ENCODE measurements at regions not wholly inside any gene's neighbourhood (a gene's known extent, or its start where the extent isn't known, plus 50 kb on each side); places are given as distances from the start of the nearest gene placed in this dataset.
"Not testable (repeated sequence)": the region's sequence is repeated elsewhere in the genome, so short reads cannot be mapped to it uniquely, and the experiment has no call there.

DNA sequence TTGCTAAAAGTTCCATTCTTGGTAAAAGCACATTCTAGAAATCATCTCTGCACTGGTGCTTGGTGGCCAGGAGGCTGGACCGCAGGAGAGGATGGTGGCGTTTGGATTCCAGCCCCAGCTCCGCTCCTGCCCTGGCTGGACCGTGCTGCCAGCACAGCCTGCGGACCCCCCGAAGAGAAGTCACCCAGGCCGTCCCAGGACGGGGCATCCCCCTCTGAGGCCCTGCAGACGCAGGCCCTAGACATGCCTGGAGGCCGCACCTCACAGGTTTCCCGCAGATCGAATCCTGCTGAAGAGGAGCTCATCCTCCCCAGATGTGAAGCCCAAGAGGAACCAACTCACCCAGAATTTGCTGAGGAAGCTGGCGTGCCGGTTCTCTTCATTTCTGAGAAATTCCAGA, 159.0 kb downstream of the TEX29 start:
- FAIRE-seq = no peak

DNA sequence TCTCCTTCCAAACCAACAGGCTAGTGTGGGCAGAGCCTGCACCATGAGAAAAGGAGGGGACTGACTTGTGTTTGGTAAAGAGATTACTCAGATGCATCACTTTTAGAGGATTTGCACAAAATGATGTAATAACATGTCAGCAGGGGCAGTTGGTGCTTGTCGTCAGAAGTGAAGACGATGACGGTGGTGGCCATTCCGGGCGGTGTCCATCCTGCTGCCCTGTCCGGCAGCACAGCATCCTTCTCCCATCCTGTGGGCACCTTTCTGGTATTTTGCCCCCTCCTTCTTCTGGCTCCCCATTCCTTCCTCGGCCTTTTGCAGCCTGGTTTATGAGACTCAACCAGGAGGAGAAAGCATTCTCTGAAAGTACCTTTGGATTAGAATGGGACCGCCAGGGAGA, 160.1 kb downstream of the TEX29 start:
- no peak for FAIRE-seq

GRCh38 chr13:111480976-111481375, 160.5 kb downstream of the TEX29 start:
- FAIRE-seq = no peak

DNA sequence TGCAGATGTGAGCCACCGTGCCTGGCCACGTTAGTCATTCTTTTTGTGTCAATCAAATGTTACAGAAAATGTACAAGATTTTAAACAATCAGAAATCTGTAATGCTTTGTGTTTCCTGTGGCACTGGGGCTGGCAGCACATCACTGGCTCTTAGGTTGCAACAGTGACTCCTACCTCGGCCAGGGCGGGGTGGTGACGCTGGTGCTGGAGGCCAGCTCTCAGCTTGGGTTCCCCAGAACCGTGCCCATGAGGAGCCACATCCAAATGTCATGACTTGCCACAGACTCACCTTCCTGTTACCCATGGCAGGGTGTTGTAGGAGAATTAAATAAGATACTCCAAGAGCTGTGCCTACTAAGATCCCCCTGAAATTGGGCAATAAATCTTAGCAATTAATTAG, 161.7 kb downstream of the TEX29 start:
- no peak for FAIRE-seq

DNA sequence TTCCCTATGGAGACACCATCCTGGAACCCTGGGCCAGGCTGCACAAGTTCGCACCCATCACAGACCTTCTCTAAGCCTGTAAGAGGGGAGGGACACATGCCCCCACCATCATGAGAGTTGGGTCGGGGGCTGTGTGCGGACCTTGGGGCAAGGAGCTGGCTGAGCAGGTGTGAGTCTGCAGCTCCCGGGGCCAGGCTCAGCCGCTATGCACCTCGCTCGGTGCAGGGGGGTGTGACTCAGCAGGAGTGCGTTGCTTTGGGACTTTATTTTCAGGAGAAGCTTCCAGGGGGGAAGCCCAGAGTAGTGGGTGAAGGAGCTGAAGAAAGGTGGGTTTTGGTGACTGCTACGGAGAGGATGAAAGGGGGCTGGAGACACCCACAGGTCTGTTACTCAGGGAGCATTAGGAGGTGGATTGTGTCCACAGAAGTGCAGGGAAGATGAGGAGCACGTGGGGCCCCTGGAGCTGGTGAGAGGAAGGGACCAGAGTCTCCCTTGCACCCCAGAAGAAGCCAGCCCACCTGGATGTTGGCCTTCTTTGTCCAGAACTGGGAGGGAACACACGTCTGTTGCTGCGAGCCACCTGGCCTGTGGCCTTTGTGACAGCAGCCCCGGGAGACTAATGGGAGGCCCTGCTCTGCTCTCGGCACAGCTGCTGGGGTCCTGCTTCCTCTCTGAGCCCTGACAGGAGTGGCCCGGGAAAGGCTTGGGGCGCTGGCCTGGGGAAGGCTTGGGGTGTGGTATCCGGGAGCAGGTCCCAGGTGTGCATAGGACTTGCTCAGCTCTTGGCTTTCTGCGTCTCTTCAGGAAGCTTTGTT, 162.6 kb downstream of the TEX29 start:
- no peak for FAIRE-seq

DNA sequence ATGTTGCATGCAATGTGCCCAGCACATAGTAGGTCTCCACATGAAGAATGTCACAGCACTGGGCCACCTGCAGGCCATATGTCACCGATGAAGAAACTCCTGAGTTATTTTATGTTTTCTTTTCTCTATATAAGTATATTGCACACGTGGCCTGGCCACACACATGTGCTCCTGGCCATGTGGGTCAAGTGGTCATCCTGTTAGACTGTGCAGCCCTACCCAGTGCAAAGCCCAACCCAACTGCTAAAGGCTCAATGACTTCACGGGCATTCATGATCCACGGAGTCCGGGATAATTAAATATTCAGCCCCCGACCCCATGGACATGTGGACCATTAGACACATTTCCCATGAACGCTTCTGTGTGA, 163.2 kb downstream of the TEX29 start:
- no peak for FAIRE-seq

GRCh38 chr13:111484141-111484925, 163.9 kb downstream of the TEX29 start:
- FAIRE-seq = no peak

- no peak for FAIRE-seq
Observed at GRCh38 chr13:111484959-111485358, 164.5 kb downstream of the TEX29 start.

GRCh38 chr13:111485491-111486250, 165.2 kb downstream of the TEX29 start:
- no peak for FAIRE-seq

DNA sequence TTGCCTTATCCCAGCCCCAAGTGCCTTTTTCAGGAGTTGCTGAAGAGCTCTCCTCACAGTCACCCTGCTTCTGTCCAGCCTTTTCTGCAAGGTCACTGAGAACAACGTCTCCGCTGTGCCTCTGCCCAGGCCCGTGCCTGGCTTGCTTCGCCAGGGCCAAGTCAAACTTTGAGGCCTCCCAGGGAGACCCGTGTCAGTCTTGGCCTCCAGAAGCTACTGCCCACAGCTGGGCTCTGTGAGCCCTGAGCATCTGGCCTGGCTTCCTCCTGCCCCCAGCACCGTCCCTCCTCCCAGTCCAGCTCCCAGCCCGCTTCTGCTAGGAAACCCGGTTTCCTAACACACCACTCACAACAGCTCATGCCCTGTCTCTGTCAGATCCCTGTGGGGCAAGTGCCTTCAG, 165.9 kb downstream of the TEX29 start:
- FAIRE-seq = no peak

DNA sequence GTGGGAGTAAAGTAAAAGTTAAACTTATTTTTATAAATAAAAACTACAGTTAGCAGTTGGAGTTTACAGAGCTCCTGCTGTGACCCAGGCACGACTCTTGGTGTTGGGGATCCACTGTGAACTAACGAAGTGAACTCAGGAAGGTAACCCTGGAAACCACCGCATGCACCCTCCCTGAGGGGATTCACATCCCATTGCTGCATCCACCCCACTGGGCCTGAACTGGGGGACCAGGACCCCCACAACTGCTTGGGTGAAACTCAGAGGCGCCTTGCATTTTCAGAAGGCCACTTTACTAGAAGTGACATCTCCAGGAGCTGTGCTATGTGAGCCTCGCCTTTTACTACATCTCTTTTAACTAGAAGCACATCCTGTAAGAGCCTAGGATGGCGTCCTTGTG, 166.4 kb downstream of the TEX29 start:
- FAIRE-seq = no peak

DNA sequence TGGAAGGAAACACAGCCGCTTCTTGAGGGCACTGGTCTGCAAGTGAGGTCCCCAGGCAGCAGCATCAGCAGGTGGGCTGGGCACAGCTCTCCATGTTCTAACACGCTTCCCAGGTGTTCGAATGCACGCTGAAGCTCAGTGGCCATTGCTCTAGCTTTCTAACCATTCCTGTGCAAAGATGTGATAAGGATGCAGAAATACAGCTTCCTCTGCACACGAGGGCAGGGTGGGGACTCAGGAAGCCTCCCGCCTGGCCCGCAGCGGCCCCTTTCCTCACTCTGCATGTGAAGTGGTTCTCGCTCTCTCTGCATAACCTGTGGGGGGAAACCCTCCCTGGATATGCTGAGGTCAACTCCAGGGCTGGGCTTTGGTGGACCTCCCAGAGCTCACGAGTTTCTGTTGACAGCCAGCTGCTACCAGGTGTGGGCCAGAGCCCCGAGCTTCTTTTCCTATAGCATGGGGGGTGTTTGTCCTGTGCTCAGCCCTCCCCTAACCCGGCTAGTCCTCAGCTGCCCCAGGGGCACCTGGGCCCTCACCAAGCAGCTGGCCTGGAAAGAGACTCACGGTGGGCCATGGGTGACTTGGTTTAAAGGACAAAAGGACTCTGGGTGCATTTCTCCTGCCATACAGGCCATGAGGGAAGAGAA, 168.2 kb downstream of the TEX29 start:
- no peak for FAIRE-seq

DNA sequence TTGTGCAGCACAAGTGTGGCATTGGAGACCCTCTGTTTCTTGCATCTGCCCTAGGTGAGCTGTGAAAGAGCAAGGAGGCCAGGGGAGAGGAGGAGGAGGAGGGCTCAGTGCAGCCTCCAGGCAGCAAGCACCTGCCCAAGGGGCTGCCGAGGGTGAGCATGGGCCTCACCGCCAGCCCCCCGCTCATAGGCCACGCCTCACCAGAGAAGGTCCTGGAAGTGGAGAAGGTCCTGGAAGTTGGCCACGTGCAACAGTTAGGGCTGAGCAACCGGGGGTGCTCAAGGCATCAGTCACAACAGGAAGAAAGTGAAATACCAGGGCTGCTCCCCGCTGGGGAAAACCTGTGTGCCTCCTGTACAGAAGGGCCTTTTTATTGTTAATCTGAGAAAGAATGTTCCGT, 168.9 kb downstream of the TEX29 start:
- FAIRE-seq = no peak

- no peak for FAIRE-seq
Observed at GRCh38 chr13:111490611-111491010, 170.2 kb downstream of the TEX29 start.

GRCh38 chr13:111491021-111491420, 170.6 kb downstream of the TEX29 start:
- FAIRE-seq = no peak

- no peak for FAIRE-seq
Observed at GRCh38 chr13:111491659-111492058, 171.2 kb downstream of the TEX29 start.

DNA sequence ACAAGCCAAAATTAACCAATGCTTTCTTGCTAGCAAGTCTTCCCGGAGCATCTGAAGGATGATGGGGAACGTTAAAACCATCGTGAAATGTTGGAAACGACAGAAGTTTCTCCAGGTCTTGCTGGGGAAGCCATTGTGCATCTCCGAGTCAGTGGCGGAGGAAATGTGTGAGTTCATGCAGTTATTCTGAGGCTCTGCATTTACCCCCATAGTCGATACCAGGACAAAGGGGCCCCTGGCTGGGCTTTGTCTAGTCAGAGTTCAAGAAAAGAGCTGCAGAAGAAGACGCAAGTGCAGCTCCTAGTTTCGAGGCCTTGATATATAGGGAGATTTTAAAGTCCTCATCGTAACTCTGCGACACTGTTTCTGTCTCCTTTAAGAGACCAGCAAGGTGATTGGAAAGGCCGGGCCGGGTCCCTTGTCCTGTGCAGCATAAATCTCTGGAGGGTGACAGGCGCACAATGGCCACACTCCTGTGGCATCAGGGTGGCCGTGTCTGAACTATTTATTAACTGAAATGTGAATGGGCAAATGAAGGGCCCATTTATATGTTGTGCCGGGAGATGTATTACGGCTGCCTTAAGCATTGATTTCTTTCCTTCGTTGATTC, 172.0 kb downstream of the TEX29 start:
- FAIRE-seq = no peak

GRCh38 chr13:111492958-111493357, 172.5 kb downstream of the TEX29 start:
- no peak for FAIRE-seq

- FAIRE-seq = no peak
Observed at GRCh38 chr13:111493468-111493867, 173.0 kb downstream of the TEX29 start.

DNA sequence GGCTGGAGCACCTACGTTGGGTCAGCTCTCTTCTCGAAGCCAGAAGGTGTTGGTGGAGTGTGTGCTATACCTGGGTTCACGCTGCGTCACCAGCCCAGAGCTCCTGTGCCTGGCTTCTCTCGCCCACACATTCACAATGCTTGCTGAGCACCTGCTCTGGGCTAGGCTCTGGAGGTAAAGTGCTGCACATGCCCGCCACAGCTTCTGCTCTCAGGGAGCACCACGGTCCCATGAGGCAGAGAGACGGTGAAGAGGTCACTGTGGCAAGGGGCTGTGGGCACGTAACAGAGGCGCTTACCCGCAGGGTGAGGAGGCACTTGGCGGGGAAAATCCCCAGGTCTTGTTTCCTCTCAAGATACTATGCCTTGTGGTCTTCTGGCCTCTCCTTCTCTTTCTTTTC, 174.2 kb downstream of the TEX29 start:
- no peak for FAIRE-seq

- FAIRE-seq = not testable (repeated sequence)
Observed at GRCh38 chr13:111501596-111502535, 181.4 kb downstream of the TEX29 start.

- no peak for FAIRE-seq
Observed at GRCh38 chr13:111502957-111503356, 182.5 kb downstream of the TEX29 start.

Measured in islet of Langerhans (tissue), 1 donor.